Sigmoid colon (tissue), 4 donors: ENCODE measurements at regions not wholly inside any gene's neighbourhood (a gene's known extent, or its start where the extent isn't known, plus 50 kb on each side); places are given as distances from the start of the nearest gene placed in this dataset.

Source experiments
- CTCF ChIP-seq, 4 experiments: fragments of 450-650 bp in 3 of 4; fragments of 200-600 bp in 1 of 4; IDR thresholded peaks; one replicate each; pipeline ENCODE4 v1.5.1; 2016 to 2019; ENCODE audit warnings: antibody characterized with exemption in 4 of 4, mild to moderate bottlenecking in 3 of 4, moderate library complexity in 2 of 4
- EP300 ChIP-seq, 4 donors: sonication (generic); formaldehyde crosslinking; IDR thresholded peaks; one replicate each; pipeline ENCODE4 v1.6.1; 2017; ENCODE audit warnings: antibody characterized with exemption in 4 of 4
- POLR2A ChIP-seq, 2 donors: fragments of 450-650 bp; IDR thresholded peaks; one replicate each; pipeline ENCODE4 v1.6.1; 2016; ENCODE audit warnings: antibody characterized with exemption in 2 of 2, mild to moderate bottlenecking in 2 of 2, moderate library complexity in 2 of 2
- POLR2AphosphoS5 ChIP-seq, 4 donors: sonication (generic); formaldehyde crosslinking; IDR thresholded peaks; one replicate each; pipeline ENCODE4 v1.6.1; 2017; ENCODE audit warnings: antibody characterized with exemption in 4 of 4

DNA sequence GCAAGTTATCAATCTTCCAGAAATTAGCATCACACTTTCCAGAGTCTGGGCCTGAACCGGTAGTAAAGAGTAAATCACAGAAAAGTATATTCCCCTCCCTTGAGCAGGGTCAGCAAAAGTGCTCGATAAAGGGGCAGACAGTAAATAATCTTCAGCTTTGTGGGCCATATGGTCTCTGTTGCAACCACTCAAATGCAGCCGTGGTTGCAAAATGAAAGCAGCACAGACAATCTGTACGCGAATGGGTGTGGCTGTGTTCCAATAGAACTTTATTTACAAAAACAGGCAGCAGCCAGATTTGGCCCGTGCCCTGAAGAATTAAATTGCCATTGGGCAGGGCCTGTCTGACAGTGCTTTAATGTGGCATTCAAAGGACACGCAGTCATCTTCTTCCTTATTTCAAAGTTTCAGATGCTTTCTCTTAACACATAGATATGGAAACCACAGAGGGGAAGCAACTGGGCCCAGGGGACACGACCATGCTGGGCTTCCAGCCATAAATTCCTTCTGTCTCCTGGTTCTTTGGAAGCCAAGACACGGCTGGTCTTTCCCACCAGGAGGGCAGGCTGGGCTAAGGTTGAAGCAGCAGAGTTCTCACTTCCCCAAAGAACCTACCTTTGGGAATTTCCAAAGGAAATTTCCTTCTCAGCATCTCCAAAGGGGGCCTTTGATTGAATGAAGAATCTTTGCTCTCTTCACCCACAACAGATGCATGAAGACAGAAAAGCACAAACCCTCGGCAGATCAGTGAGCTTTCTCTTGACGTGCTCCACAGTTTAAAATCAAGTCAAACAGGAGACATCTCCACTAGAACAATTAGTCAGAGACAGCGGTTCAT lies 489.8 kb upstream of the PROK2 start:
- TF ChIP-seq POLR2A (IDR thresholded peaks at IDR 0.05) (no peak), EP300 (IDR thresholded peaks at IDR 0.05) (peak in 2 of 4 donors; percentile 8 to 14), POLR2AphosphoS5 (IDR thresholded peaks at IDR 0.05) (peak in 3 of 4 donors; percentile 45 to 60 (median 57)), CTCF (IDR thresholded peaks at IDR 0.05) (no peak)
